ENCODE measurements at regions not wholly inside any gene's neighbourhood (a gene's known extent, or its start where the extent isn't known, plus 50 kb on each side); places are given as distances from the start of the nearest gene placed in this dataset.

GRCh38 chrX:149992918-149993317, 54.6 kb upstream of the EOLA2 start:
- Histone ChIP-seq H3K9me2 (ENCODE audit: insufficient read depth) (no peaks in the 10 kb centered on the region), H3K9ac (no peak overlapping the region), H2AFZ (no peak overlapping the region), H3K9me3 (ENCODE audit: low read depth) (no peaks in the 10 kb centered on the region), H3K79me2 (ENCODE audit: insufficient read depth) (no peaks in the 10 kb centered on the region), H4K20me1 (ENCODE audit: insufficient read depth) (no peaks in the 10 kb centered on the region), H3K36me3 (ENCODE audit: low read depth) (no peaks in the 10 kb centered on the region; the same call in 1 of the 2 replicates), H3K4me2 (ENCODE audit: unreplicated experiment) (no peak overlapping the region), H3K27ac (no peak overlapping the region), H3K27me3 (replicated peaks; ENCODE audit: insufficient read depth) (no peaks in the 10 kb centered on the region), H3K4me3 (no peak overlapping the region), H3F3A (ENCODE audit: insufficient read depth) (no peaks in the 10 kb centered on the region), H3K4me1 (ENCODE audit: insufficient read depth) (no peaks in the 10 kb centered on the region)
- in situ Hi-C loops (cut with MboI): no loop called here
- TF ChIP-seq EZH2 (IDR thresholded peaks at IDR 0.05; ENCODE audit: insufficient read depth, poor library complexity, severe bottlenecking) (no peak), EZH2phosphoT487 (IDR thresholded peaks at IDR 0.05; ENCODE audit: insufficient read depth, low read depth) (no peak)
- WGBS, 2 experiments (ENCODE audit: low coverage in 1 of 2, low lambda C conversion rate in 2 of 2, missing lambda C conversion rate in 2 of 2): 50% methylated on average over 2 of the region's 2 CpGs
- no peak for DNase-seq

GRCh38 chrX:149993989-149994388, 55.7 kb upstream of the EOLA2 start:
- no peaks in the 10 kb centered on the region for H3K9me2 ChIP-seq (ENCODE audit: insufficient read depth)
- in situ Hi-C loops (cut with MboI): no loop called here
- no peak overlapping the region for H3K9ac ChIP-seq
- no peak overlapping the region for H2AFZ ChIP-seq
- no peak for TF ChIP-seq EZH2phosphoT487 (IDR thresholded peaks at IDR 0.05; ENCODE audit: insufficient read depth, low read depth)
- TF ChIP-seq EZH2 (IDR thresholded peaks at IDR 0.05; ENCODE audit: insufficient read depth, poor library complexity, severe bottlenecking): no peak
- H3K27ac ChIP-seq: no peak overlapping the region
- H4K20me1 ChIP-seq (ENCODE audit: insufficient read depth): no peaks in the 10 kb centered on the region
- no peak overlapping the region for H3K4me3 ChIP-seq
- 89 to 98% methylated on average over 4 of the region's 4 CpGs for WGBS, 2 experiments (ENCODE audit: low coverage in 1 of 2, low lambda C conversion rate in 2 of 2, missing lambda C conversion rate in 2 of 2)
- H3K4me2 ChIP-seq (ENCODE audit: unreplicated experiment): no peak overlapping the region
- no peak for DNase-seq
- no peaks in the 10 kb centered on the region for H3F3A ChIP-seq (ENCODE audit: insufficient read depth)
- H3K27me3 ChIP-seq (replicated peaks; ENCODE audit: insufficient read depth): no peaks in the 10 kb centered on the region
- no peaks in the 10 kb centered on the region for H3K79me2 ChIP-seq (ENCODE audit: insufficient read depth)
- H3K4me1 ChIP-seq (ENCODE audit: insufficient read depth): no peaks in the 10 kb centered on the region
- no peaks in the 10 kb centered on the region for H3K9me3 ChIP-seq (ENCODE audit: low read depth)
- no peaks in the 10 kb centered on the region; the same call in 1 of the 2 replicates for H3K36me3 ChIP-seq (ENCODE audit: low read depth)

- H3K9me2 ChIP-seq (ENCODE audit: insufficient read depth): no peaks in the 10 kb centered on the region
- H3K79me2 ChIP-seq (ENCODE audit: insufficient read depth): no peaks in the 10 kb centered on the region
- in situ Hi-C loops (cut with MboI): no loop called here
- H2AFZ ChIP-seq: no peak overlapping the region
- TF ChIP-seq EZH2 (IDR thresholded peaks at IDR 0.05; ENCODE audit: insufficient read depth, poor library complexity, severe bottlenecking) (no peak), EZH2phosphoT487 (IDR thresholded peaks at IDR 0.05; ENCODE audit: insufficient read depth, low read depth) (no peak)
- no peaks in the 10 kb centered on the region for H3K9me3 ChIP-seq (ENCODE audit: low read depth)
- H3K4me2 ChIP-seq (ENCODE audit: unreplicated experiment): no peak overlapping the region
- 90 to 91% methylated on average over 4 of the region's 4 CpGs for WGBS, 2 experiments (ENCODE audit: low coverage in 1 of 2, low lambda C conversion rate in 2 of 2, missing lambda C conversion rate in 2 of 2)
- H3K27ac ChIP-seq: no peak overlapping the region
- no peaks in the 10 kb centered on the region for H3F3A ChIP-seq (ENCODE audit: insufficient read depth)
- H3K4me1 ChIP-seq (ENCODE audit: insufficient read depth): no peaks in the 10 kb centered on the region
- no peaks in the 10 kb centered on the region for H3K27me3 ChIP-seq (replicated peaks; ENCODE audit: insufficient read depth)
- H3K36me3 ChIP-seq (ENCODE audit: low read depth): no peaks in the 10 kb centered on the region; the same call in 1 of the 2 replicates
- H3K9ac ChIP-seq: no peak overlapping the region
- H3K4me3 ChIP-seq: no peak overlapping the region
- DNase-seq: no peak
- H4K20me1 ChIP-seq (ENCODE audit: insufficient read depth): no peaks in the 10 kb centered on the region
Observed at GRCh38 chrX:149996515-149996914, 58.2 kb upstream of the EOLA2 start.

GRCh38 chrX:150005027-150005426, 66.7 kb upstream of the EOLA2 start:
- TF ChIP-seq EZH2 (IDR thresholded peaks at IDR 0.05; ENCODE audit: insufficient read depth, poor library complexity, severe bottlenecking) (no peak), EZH2phosphoT487 (IDR thresholded peaks at IDR 0.05; ENCODE audit: insufficient read depth, low read depth) (no peak)
- H3K27ac ChIP-seq: no peak overlapping the region
- no peaks in the 10 kb centered on the region for H3K36me3 ChIP-seq (ENCODE audit: low read depth)
- H3K79me2 ChIP-seq (ENCODE audit: insufficient read depth): no peaks in the 10 kb centered on the region
- H3K4me2 ChIP-seq (ENCODE audit: unreplicated experiment): no peak overlapping the region
- in situ Hi-C loops (cut with MboI): no loop called here
- H3K9me3 ChIP-seq (ENCODE audit: low read depth): no peaks in the 10 kb centered on the region
- no peaks in the 10 kb centered on the region for H3K9me2 ChIP-seq (ENCODE audit: insufficient read depth)
- H4K20me1 ChIP-seq (ENCODE audit: insufficient read depth): no peaks in the 10 kb centered on the region
- no peaks in the 10 kb centered on the region for H3K27me3 ChIP-seq (replicated peaks; ENCODE audit: insufficient read depth)
- 36 to 39% methylated on average over 2 of the region's 2 CpGs for WGBS, 2 experiments (ENCODE audit: low coverage in 1 of 2, low lambda C conversion rate in 2 of 2, missing lambda C conversion rate in 2 of 2)
- peaks cover 4% of the 10 kb centered on the region; the same call in 1 of the 2 replicates for H3K4me1 ChIP-seq (ENCODE audit: insufficient read depth)
- no peak overlapping the region for H3K4me3 ChIP-seq
- DNase-seq: no peak
- H3K9ac ChIP-seq: no peak overlapping the region
- H2AFZ ChIP-seq: no peak overlapping the region
- H3F3A ChIP-seq (ENCODE audit: insufficient read depth): no peaks in the 10 kb centered on the region

- Histone ChIP-seq H3K9me3 (ENCODE audit: low read depth) (no peaks in the 10 kb centered on the region), H3K27me3 (replicated peaks; ENCODE audit: insufficient read depth) (no peaks in the 10 kb centered on the region), H3K9me2 (ENCODE audit: insufficient read depth) (no peaks in the 10 kb centered on the region), H4K20me1 (ENCODE audit: insufficient read depth) (no peaks in the 10 kb centered on the region), H3K36me3 (ENCODE audit: low read depth) (no peaks in the 10 kb centered on the region), H3K9ac (no peak overlapping the region), H2AFZ (no peak overlapping the region), H3K79me2 (ENCODE audit: insufficient read depth) (no peaks in the 10 kb centered on the region), H3K4me1 (ENCODE audit: insufficient read depth) (peaks cover 4% of the 10 kb centered on the region; the same call in 1 of the 2 replicates), H3F3A (ENCODE audit: insufficient read depth) (no peaks in the 10 kb centered on the region), H3K4me3 (no peak overlapping the region), H3K4me2 (ENCODE audit: unreplicated experiment) (no peak overlapping the region), H3K27ac (no peak overlapping the region)
- in situ Hi-C loops (cut with MboI): no loop called here
- DNase-seq: no peak
- TF ChIP-seq EZH2phosphoT487 (IDR thresholded peaks at IDR 0.05; ENCODE audit: insufficient read depth, low read depth): no peak
- TF ChIP-seq EZH2 (IDR thresholded peaks at IDR 0.05; ENCODE audit: insufficient read depth, poor library complexity, severe bottlenecking): no peak
- 89 to 93% methylated on average over 2 of the region's 2 CpGs for WGBS, 2 experiments (ENCODE audit: low coverage in 1 of 2, low lambda C conversion rate in 2 of 2, missing lambda C conversion rate in 2 of 2)
Observed at GRCh38 chrX:150007356-150007755, 69.1 kb upstream of the EOLA2 start.
